NCI-H1694 (cell line): ENCODE measurements at regions not wholly inside any gene's neighbourhood (a gene's known extent, or its start where the extent isn't known, plus 50 kb on each side); places are given as distances from the start of the nearest gene placed in this dataset.
"Not testable (repeated sequence)": the region's sequence is repeated elsewhere in the genome, so short reads cannot be mapped to it uniquely, and the experiment has no call there.

Source experiments
- DNase-seq: peaks from one replicate; lab custom pipeline; 2025; lab: John Stamatoyannopoulos, UW

- DNase-seq = no peak
Observed at GRCh38 chr1:9466780-9467758, 72.2 kb upstream of the SLC25A33 start.

DNA sequence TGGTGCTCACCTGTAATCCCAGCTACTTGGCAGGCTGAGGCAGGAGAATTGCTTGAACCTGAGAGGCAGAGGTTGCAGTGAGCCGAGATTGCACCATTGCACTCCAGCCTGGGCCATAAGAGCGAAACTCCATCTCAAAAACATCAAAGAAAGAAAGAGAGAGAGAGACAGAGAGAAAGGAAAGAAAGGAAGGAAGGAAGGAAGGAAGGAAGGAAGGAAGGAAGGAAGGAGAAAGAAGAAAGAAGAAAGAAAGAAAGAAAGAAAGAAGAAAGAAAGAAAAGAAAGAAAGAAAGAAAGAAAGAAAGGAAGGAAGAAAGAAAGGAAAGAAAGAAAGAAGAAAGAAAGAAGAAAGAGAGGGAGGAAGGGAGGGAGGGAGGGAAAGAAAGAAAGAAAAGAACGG is 69.4 kb upstream of the SLC25A33 start:
- not testable (repeated sequence) for DNase-seq

- DNase-seq = no peak
Observed at GRCh38 chr1:9471679-9472078, 67.6 kb upstream of the SLC25A33 start.

- no peak for DNase-seq
Observed at GRCh38 chr1:9472386-9473031, 66.8 kb upstream of the SLC25A33 start.

DNA sequence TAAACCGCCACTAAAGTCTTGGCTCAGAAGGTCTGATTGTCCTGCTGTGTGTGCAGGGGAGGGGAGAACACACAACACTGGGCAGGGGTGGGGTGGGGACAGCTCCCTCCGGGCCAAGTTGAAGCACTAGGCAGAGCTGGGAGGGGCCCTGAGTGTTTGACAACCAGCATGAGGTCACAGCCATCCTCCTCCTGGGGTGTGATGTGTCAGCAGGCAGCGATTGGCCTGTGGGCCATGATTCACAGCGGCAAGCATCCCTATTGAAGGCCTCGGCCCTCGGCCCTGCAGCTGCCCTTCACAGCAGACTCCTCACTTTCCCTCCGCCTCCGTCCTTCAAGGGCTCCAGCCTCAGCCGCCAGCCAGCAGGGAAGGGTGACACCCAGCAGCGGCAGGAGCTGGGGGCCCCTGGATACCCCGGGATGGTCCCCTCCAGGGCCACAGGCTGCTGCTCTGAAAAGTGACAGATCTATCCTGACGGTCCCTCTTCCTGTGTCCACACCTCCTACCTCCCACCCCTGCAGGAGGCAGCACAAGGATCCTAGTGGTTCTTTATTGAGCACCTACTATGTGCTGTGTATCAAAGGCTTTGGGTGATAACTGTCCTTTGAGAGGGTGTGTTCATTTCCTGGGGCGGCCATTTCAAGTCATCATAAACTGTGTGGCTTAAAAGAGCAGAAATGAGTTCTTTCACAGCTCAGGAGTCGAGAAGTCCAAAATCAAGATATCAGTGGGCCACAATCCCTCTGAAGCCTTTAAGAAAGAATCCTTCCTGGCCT is 66.0 kb upstream of the SLC25A33 start:
- no peak for DNase-seq

DNA sequence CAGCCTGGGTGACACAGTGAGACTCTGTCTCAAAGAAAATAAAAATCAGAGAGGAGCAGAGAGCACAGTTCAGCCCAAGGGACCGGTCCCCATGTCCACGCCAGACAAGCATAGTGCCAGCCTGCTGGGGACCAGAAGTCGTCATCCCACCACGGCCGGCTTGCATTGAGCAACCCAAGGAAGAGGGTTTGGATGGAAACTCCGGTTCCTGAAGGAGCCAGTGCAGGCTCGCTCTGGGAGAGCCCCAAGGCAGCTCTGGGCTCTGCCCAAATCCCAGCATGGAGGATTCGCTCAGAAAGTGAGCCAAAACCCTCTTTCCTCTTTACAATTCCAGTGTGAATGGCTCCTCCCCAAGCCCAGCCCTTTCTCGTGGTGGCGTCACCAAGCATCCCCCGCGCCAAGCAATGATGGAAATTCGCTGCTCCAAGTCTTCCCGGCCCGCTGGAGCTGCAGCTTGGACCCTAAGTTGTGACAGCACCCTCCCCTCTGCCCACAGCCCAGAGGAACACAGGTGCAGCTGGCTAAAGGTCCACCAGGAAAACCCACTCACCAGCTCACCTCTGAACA is 64.1 kb upstream of the SLC25A33 start:
- DNase-seq = no peak

DNA sequence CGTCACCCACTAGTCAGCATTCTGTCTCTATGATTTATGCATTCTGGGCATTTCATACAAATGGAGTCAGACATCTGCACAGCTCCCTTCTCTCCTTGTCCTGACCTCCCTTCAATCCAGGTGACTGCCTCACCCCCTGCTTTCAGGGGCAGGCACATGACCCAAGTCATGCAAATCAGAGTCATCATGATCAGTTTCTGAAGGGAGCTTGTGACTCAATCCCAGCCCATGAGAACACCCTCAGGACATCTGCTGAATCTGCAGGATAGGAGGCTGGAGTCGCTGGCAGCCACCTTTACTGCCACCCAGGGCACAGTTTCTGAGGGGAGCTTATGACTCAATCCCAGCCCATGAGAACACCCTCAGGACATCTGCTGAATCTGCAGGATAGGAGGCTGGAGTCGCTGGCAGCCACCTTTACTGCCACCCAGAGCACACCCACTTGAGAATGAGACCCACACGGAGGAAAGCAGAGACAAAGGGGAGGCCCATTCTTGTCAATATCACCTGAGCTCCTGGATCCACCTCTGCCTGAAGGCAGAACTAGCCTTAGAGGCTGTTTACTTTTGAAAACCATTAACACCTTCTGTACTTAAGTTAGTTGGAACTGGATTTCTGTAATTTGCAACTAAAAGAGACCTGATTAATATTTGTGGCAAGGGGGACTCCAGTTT is 62.3 kb upstream of the SLC25A33 start:
- DNase-seq = no peak

- no peak for DNase-seq
Observed at GRCh38 chr1:9477535-9477934, 61.7 kb upstream of the SLC25A33 start.

GRCh38 chr1:9478021-9478420 is 61.2 kb upstream of the SLC25A33 start:
- DNase-seq = no peak

DNA sequence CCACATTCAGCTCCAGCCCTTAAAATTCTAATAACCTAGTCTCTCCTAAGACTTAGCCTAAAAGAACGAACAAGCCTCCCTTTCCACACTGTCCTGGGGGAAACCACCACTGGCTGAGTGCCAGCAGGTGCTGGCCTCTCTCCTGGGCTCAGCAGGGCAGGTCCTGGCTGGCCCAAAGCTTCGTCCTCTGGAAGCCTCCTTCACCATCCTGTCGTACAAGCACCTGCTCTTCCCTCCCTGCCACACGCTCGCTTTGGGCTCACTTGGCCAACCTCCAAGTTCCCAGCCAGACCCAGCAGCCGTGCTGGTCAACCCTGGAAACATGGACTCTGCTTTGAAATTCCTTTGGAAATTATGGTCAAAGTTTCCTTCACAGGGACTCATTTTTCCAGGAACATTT is 58.2 kb upstream of the SLC25A33 start:
- DNase-seq = no peak

GRCh38 chr1:9482403-9482802 is 56.9 kb upstream of the SLC25A33 start:
- DNase-seq = no peak

DNA sequence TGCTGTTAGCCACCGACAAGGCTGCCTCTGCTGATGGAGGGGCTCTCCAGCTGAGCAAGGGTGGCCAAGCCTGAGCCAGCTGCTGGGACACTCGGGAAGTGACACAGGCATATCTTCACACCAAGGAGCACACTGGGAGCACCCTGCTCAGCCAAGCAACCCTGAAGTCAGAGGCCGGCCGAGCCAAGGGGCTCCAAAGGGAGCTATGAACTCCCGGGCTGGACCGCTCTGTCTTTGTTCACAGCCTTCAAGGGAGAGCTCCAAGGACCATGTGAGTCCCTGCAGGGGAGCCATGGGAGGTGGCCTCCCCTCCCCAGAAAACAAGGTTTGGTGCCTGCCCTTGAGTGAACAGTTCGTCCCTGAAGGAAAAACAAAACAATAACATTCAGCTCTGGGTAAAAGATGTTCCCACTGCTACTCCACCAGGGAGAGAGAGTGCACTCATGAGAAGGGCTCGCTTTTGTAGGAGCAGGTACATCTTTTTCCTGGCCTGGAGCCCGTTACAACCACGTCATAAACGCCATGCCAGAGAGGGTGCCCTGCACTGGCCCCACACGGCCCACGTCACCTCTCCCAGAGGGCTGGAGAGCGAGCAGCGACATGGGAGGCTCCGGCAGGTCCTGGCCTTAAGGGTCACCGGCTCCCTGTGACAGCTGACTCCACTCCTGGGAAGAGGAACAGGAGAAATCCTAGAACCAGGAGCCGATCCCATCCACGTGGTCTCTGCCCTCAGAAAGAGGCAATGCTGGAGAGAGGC is 56.3 kb upstream of the SLC25A33 start:
- DNase-seq = no peak

- no peak for DNase-seq
Observed at GRCh38 chr1:9486466-9487140, 52.7 kb upstream of the SLC25A33 start.
